Small intestine (tissue), 7 donors: ENCODE measurements at regions not wholly inside any gene's neighbourhood (a gene's known extent, or its start where the extent isn't known, plus 50 kb on each side); places are given as distances from the start of the nearest gene placed in this dataset.
"Not testable (repeated sequence)": the region's sequence is repeated elsewhere in the genome, so short reads cannot be mapped to it uniquely, and the experiment has no call there.

Experiments
- DNase-seq, 2 donors: peaks; one replicate each; pipeline versions ENCODE4 v3.0.0 to v3.0.0-alpha.2; 2013
- FAIRE-seq: peaks from 2 replicates; lab custom pipeline; 2012; peaks lifted over from hg19 to GRCh38; lab: Jason Lieb, UNC
- H3K27ac ChIP-seq, 3 donors: one replicate each; pipeline ENCODE4 v1.5.1; 2013; ENCODE audit warnings: low read length in 2 of 3, mild to moderate bottlenecking in 2 of 3, control low read depth in 1 of 3, inconsistent platforms in 1 of 3, low read depth in 1 of 3, moderate library complexity in 1 of 3
- H3K27me3 ChIP-seq, 3 donors: one replicate each; pipeline ENCODE4 v1.6.1; 2013; ENCODE audit warnings: low read length in 3 of 3, inconsistent platforms in 1 of 3; ENCODE audit not compliant: control insufficient read depth in 3 of 3, insufficient read depth in 3 of 3
- H3K36me3 ChIP-seq, 3 donors: one replicate each; pipeline ENCODE4 v1.6.1; 2013; ENCODE audit warnings: low read length in 3 of 3, inconsistent platforms in 1 of 3, low read depth in 1 of 3, mild to moderate bottlenecking in 1 of 3, moderate library complexity in 1 of 3; ENCODE audit not compliant: control insufficient read depth in 3 of 3, insufficient read depth in 2 of 3
- H3K4me1 ChIP-seq, 3 donors: one replicate each; pipeline ENCODE4 v1.6.1; 2013; ENCODE audit warnings: low read length in 2 of 3, inconsistent platforms in 1 of 3, low read depth in 1 of 3, mild to moderate bottlenecking in 1 of 3, moderate library complexity in 1 of 3; ENCODE audit not compliant: control insufficient read depth in 3 of 3, insufficient read depth in 2 of 3
- H3K4me3 ChIP-seq, 3 donors: one replicate each; pipeline ENCODE4 v1.5.1; 2013; ENCODE audit warnings: low read length in 3 of 3, control low read depth in 1 of 3, inconsistent platforms in 1 of 3, low read depth in 1 of 3, mild to moderate bottlenecking in 1 of 3, moderate library complexity in 1 of 3
- H3K9me3 ChIP-seq, 2 donors: one replicate each; pipeline ENCODE4 v1.6.1; 2013; ENCODE audit warnings: low read depth in 1 of 2, low read length in 1 of 2; ENCODE audit not compliant: control insufficient read depth in 2 of 2, insufficient read depth in 1 of 2
- WGBS, 3 donors: extraction: QIAGEN DNeasy Blood & Tissue Kit; methylation state at CpG; one replicate each; pipeline ENCODE4 v1.1.7; 2013; 5-methylcytosine and 5-hydroxymethylcytosine counted together
- donor health status: healthy with polysubstance abuse.
- donor health status: control.
- donor health status: control.
- donor health status: Bipolar disorder and iron deficiency.
- donor health status: healthy.

DNA sequence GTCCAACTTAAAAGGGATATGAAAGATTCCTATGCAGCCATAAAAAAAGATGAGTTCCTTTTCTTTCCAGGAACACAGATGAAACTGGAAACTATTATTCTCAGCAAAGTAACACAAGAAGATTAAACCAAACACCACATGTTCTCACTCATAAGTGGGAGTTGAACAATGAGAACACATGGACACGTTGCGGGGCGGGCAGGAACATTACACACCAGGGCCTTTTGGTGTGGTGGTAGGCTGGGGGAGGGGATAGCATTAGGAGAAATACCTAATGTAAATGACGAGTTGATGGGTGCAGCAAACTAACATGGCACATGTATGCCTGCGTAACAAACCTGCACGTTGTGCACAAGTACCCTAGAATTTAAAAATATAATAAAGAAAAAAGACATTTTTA lies 516.1 kb downstream of the LRRC70 start:
- DNase-seq (no peak), FAIRE-seq (no peak)
- H3K27me3 ChIP-seq, result no peaks in the 10 kb centered on the region
- no peaks in the 10 kb centered on the region for H3K9me3 ChIP-seq
- no peaks in the 10 kb centered on the region for H3K36me3 ChIP-seq
- WGBS, 3 donors, result 85 to 88% (median 87%) methylated on average over 6 of the region's 6 CpGs
- H3K4me3 ChIP-seq, result no peak overlapping the region
- no peak overlapping the region for H3K27ac ChIP-seq
- no peaks in the 10 kb centered on the region for H3K4me1 ChIP-seq

DNA sequence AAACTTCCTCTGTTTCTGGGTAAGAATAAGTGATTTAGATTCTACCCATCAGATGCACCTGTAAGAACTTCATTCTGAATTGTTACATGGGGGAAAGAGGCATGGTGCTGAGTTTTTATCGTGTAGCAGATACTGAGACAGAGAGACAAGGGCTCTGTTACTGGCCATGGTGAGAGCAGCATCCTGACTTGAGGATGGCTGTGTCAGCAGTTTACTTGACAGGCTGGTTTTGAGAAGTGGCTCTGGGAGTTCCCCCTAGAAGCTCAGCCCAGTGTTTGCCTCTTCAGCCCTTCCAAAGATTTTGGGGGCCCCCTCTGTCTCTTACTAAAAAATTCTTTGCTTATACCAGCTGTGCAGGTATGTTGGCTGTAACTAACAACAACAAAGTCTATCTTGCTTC lies 510.5 kb downstream of the LRRC70 start:
- FAIRE-seq, result no peak

DNA sequence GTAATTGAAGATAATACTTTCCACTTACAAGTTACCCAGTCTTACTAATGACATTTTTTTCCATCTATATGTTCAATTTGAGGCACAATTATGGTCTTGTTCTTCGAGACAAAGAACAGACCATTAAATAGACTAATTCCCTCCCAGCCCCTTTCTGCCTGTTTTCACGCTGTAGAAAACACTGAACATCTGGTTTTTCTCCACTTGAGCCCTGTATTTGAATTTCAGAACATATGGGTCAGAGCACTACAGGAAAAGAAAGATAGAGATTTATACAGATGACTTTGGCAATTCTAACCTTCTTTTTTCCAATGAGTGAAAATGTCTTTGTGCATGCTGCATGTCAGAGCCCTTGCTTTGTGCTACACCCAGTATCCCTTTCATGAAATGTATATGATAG lies 506.9 kb downstream of the LRRC70 start:
- H3K27me3 ChIP-seq, result no peaks in the 10 kb centered on the region
- no peaks in the 10 kb centered on the region for H3K36me3 ChIP-seq
- FAIRE-seq, result no peak
- H3K27ac ChIP-seq, result no peak overlapping the region
- no peak for DNase-seq
- H3K4me1 ChIP-seq, result no peaks in the 10 kb centered on the region
- WGBS, 3 donors, result 20 to 54% (median 44%) methylated on average over 2 of the region's 2 CpGs
- H3K9me3 ChIP-seq, result no peaks in the 10 kb centered on the region
- no peak overlapping the region for H3K4me3 ChIP-seq

More for the DNA sequence above, 510.5 kb downstream of the LRRC70 start:
- Histone ChIP-seq H3K27me3 (no peaks in the 10 kb centered on the region), H3K4me3 (no peak overlapping the region), H3K9me3 (no peaks in the 10 kb centered on the region), H3K36me3 (no peaks in the 10 kb centered on the region), H3K27ac (no peak overlapping the region), H3K4me1 (no peaks in the 10 kb centered on the region)
- WGBS, 3 donors, result 64 to 81% (median 75%) methylated on average over 1 of the region's 1 CpG
- DNase-seq, result no peak

DNA sequence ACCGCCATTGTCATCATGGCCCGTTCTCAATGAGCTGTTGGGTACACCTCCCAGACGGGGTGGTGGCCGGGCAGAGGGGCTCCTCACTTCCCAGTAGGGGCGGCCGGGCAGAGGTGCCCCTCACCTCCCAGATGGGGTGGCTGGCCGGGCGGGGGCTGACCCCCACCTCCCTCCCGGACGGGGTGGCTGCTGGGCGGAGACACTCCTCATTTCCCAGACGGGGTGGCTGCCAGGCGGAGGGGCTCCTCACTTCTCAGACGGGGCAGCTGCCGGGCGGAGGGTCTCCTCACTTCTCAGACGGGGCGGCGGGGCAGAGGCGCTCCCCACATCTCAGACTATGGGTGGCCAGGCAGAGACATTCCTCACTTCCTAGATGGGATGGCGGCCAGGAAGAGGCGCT lies 505.1 kb downstream of the LRRC70 start:
- not testable (repeated sequence) for DNase-seq, FAIRE-seq, H3K27ac ChIP-seq, H3K4me1 ChIP-seq, H3K4me3 ChIP-seq, H3K27me3 ChIP-seq, H3K36me3 ChIP-seq, H3K9me3 ChIP-seq
- WGBS, 3 donors, result 91 to 94% (median 92%) methylated on average over 14 to 22 of the region's 22 CpGs

DNA sequence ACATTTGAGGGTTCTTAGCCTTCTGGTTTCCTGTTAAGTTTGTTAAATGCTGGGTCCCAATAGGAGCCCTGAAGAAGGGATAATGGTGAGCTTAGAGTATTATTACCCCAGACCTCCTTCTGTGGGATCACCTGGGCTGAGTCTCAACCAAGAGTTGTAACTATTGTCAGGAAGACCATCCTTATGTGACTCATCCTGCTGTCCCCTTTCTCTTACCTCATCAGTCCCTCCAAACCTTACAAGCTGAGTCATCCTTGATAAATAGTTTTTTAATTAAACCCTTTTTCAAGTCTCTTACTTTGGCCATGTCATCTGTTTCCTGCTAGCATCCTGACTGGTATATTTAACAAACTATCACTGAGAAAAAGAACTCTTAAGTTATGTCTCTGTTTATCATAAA lies 502.8 kb downstream of the LRRC70 start:
- Histone ChIP-seq H3K27me3 (no peaks in the 10 kb centered on the region), H3K4me1 (no peaks in the 10 kb centered on the region), H3K4me3 (no peak overlapping the region), H3K9me3 (no peaks in the 10 kb centered on the region), H3K27ac (no peak overlapping the region), H3K36me3 (no peaks in the 10 kb centered on the region)
- FAIRE-seq (no peak), DNase-seq (no peak)

DNA sequence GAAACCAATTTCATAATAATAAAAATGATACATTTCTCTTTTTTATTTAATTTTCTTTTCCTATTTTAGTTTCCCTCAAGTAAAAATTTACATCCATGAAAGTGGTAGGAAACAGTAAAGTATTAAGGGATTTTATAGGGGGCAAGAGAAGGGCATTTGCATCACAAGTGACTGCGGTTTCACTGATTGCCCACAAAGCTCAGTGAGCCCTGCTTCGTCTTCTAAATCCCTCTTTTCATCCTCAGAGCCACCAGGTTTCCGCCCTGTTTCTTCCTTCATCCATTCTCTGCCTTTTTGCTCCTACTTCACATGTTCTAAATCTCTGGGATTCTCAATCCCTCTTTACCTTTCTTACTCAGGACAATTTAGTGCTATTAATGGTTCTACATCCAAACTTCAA lies 491.4 kb downstream of the LRRC70 start:
- H3K4me3 ChIP-seq, result no peak overlapping the region
- WGBS, 3 donors, result 77 to 83% (median 82%) methylated on average over 3 of the region's 3 CpGs
- H3K36me3 ChIP-seq, result no peaks in the 10 kb centered on the region
- H3K27ac ChIP-seq, result no peak overlapping the region
- H3K4me1 ChIP-seq, result no peaks in the 10 kb centered on the region
- DNase-seq (no peak), FAIRE-seq (no peak)
- no peaks in the 10 kb centered on the region for H3K27me3 ChIP-seq
- no peaks in the 10 kb centered on the region for H3K9me3 ChIP-seq

DNA sequence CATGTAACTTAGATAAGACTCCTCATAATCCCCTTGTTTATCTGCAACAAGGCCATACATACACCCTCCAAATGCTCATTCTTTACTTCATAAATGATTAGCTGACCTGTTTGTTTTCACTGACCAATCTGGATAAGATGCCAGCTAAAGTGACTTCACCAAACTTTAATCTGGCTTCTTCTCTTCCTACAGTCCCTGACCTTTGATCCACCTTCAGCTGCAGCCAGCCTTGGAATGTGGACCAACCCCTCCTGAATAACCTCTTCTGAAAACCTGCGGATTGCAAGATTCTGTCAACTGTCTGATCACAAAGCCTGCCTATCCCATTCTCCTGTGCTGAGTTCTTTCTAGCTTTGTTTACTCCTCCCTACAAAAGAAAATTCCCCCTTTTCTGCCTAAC lies 476.8 kb downstream of the LRRC70 start:
- Histone ChIP-seq H3K9me3 (no peaks in the 10 kb centered on the region), H3K4me3 (no peak overlapping the region), H3K27me3 (no peaks in the 10 kb centered on the region), H3K27ac (no peak overlapping the region), H3K4me1 (peaks cover 0 to 15% (median 0%) of the 10 kb centered on the region in 3 donors), H3K36me3 (no peaks in the 10 kb centered on the region)
- FAIRE-seq, result no peak
- 21 to 49% (median 29%) methylated on average over 1 of the region's 1 CpG for WGBS, 3 donors
- peak in 1 of 2 donors; percentile 33 for DNase-seq

DNA sequence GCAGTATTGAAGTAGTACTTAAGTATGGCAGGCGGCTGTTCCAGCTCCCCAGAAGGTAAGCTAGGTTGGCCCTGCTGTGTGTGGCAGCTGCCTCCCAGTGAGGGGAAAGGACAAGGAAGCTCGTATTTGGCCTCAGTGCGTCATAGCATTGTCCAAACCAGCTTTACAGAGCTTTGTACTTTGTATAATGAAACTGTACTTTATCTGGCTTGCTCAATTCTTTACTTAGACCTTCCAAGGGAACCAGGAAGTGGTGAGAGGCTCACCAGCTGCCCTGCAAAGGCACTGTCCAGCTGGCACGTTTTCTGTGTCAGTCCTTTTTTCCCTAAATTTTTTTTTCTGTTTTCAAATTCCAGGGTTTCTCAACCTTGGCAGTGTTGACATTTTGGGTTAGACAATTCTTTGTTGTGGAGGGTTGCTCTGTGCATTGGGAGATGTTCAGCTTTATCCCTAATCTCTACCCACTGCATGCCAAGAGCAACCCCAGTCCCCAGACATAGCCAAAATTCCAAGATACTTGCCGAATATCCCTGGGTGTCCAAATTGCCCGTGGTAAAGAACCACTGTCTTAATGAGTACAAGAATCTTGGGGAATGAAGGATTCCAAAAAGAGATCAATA lies 474.5 kb downstream of the LRRC70 start:
- Histone ChIP-seq H3K4me3 (no peak overlapping the region), H3K36me3 (no peaks in the 10 kb centered on the region), H3K9me3 (no peaks in the 10 kb centered on the region), H3K27ac (peak overlapping the region in 1 of 3 donors; percentile 8), H3K27me3 (no peaks in the 10 kb centered on the region), H3K4me1 (peaks cover 0 to 15% (median 0%) of the 10 kb centered on the region in 3 donors)
- DNase-seq, result peak in 1 of 2 donors; percentile 57
- 35 to 63% (median 55%) methylated on average over 6 of the region's 6 CpGs for WGBS, 3 donors
- FAIRE-seq, result no peak

DNA sequence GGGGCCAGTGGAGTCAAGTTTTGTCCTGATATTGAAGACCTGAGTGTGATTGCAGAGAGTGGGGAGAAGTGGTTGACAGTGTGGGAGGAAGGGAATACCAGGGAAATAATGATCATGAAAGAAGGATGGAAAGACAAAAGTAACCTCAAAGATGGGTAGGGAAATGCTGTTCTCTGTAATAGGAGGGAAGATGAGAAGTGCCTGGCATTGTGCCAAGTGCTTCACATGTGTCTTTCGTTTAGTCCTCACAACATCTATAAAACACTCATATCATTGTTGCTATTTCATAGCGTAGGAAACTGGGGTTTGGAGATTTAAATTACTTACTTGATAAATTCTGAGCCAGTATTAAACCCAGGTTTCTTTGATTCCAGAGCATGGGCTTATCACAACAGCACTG lies 472.3 kb downstream of the LRRC70 start:
- Histone ChIP-seq H3K27ac (no peak overlapping the region), H3K9me3 (no peaks in the 10 kb centered on the region), H3K4me1 (peaks cover 0 to 15% (median 0%) of the 10 kb centered on the region in 3 donors), H3K4me3 (no peak overlapping the region), H3K27me3 (no peaks in the 10 kb centered on the region), H3K36me3 (no peaks in the 10 kb centered on the region)
- FAIRE-seq, result no peak
- 56 to 75% (median 69%) methylated on average over 2 of the region's 2 CpGs for WGBS, 3 donors
- no peak for DNase-seq
